Medulla oblongata (tissue), 1 donor: ENCODE measurements at regions not wholly inside any gene's neighbourhood (a gene's known extent, or its start where the extent isn't known, plus 50 kb on each side); places are given as distances from the start of the nearest gene placed in this dataset.

Experiments
- DNase-seq: peaks from one replicate; pipeline ENCODE4 v3.0.0-alpha.2; 2015; ENCODE audit errors: extremely low spot score

GRCh38 chr1:38223391-38223790 lies 176.8 kb upstream of the POU3F1 start:
- no peak for DNase-seq

GRCh38 chr1:38222891-38223290 lies 176.3 kb upstream of the POU3F1 start:
- DNase-seq, result no peak

GRCh38 chr1:38221006-38221649 lies 174.5 kb upstream of the POU3F1 start:
- no peak for DNase-seq

- DNase-seq, result no peak
Measured at GRCh38 chr1:38217316-38217715, 170.7 kb upstream of the POU3F1 start.

DNA sequence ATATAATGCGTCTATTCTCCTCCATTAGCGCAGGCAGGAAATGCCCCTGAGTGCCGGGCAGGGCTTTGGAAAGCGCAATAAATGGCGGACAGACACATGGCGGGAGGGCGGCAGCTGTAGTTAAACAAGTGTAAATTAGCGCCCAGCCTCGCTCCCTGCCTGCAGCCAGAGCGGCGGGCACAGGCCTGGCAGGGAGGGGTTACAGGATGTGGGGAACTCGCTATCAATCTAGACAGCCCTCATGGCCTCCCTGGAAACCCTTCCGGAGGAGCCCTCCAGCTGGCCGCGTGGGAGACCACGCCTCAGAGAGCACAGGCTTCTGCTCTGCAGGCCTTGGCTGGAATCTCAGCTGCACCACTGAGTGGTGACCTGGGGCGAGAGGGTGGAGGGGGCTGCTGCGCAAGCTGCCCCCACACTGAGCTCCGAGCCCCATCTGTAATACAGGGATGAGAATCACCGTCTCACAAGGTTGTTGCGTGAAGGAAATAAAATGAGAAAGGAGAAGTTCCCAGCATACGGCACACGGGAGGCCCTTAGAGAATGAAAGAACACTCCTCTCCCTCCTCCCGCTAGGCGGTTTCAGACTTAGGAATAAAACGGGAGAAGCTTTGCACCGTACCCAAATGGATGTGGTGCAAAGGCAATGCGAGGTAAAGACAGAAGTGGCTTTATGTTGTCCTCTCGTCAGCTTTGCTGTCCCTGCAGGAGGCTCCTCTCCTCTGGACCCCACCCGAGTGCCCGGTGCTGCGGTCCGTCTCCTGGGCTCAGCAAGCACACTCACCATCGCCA lies 167.2 kb upstream of the POU3F1 start:
- DNase-seq, result no peak

DNA sequence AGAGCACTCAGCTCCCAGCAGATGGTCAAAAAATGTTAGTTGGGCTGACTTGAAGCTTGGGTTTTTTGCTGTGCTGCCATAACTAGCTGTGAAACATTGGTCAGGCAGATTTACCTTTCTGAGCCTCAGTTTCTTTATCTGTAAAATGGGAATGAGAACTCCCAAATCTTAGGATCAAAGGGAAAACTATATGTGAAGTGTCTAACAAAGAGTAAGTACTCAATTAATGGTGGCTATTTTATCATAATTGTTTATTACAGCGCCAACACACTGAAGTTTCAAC lies 164.2 kb upstream of the POU3F1 start:
- no peak for DNase-seq

DNA sequence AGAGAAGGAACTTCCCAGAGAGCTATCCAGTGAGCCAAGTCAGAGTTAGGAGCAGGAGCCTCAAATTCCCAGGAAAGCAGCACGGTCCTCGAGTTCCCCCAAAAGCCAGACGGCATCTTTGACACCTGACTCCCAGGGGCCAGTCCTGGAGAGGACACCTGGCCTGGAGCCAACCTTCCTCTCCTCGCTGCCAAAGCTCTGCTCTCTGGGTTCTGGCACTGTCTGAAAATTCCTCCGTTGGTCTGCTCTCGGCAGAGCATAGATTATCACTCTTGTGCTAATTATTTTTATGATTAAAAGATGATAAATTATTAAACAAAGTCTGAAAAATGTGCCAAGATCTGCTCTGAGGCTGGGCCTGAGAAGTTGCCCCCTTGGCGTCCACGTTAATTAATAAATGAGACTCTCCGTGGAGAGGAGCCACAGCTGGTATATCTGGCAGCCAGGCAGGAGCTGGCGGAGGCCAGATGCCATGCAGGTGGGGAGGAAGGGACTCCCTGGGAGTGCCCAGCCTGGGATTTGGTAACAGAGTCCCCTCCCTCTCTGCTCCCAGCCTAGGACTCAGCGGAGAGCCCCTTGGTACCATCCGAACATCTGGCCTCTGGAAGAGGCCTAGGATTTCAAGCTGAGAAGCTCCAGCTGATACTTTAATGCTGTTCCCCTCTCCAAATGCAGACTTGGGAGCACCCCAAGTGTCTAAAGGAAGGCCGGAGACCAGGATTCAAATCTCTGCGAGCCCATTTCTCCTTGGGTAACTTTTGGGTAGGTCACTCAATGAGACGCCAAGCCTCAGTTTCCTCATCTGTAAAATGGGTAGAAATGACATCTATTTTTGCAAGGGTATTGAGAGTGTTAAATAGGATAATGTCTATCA lies 163.7 kb upstream of the POU3F1 start:
- DNase-seq, result no peak

DNA sequence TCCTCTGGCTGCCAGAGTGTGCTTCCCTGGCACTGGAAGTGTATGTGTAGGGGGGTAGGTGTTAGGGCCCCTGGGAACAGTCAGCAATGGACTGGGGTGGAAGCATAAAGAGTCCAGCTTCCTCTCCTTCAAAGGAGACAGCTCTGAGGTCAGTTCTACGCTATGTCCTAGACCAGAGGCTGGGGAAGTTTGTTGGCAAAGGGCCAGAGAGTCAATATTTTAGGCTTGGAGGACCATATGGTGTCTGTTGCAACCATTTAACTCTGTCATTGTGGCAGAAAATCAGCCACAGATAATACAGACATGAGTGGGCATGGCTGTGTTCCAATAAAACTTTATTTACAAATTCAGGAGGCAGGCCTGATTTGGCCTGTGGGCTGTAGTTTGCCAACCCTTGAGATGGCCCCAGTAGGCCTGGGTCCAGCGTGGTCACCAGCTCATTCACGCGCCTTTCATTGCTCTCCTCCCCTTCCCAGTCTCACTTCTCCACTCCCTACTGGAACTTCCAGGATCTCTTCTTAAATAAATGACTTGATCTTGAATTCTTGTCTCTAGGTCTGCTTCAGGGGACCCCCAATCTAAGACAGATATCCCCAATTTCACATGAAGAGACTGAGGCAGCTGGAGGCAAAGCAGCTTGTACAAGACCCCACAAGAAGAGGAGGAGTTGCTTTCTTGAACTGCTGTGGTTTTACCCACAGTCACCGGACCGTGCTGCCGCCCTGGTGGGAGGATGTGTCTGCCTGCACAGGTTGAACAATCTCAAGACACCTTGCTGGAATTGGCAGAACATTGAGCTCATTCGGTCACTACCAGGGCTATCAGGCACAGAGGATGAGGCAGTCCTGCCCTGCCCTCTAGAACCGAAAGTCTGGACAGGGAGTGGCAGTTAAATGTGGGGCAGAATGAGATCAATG lies 162.4 kb upstream of the POU3F1 start:
- DNase-seq, result no peak

DNA sequence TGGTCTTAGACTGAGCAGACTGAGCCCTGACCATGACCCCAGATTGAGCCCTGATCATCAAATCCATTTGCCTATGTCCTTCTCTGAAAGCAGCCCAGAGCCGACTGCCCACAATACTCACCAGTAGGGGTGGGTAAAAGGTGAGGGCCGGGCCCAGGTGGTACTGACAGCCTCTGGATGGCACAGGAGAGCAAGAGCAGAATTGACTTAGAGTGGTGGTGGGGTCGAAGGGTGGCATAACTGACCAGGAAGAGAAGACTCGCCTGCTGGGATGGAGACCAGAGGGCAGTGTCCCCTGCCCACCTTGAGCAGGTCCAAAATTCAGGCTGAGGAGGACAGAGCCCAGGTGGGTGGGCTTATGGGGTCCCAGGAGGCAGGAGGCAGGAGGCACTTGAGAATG lies 161.3 kb upstream of the POU3F1 start:
- no peak for DNase-seq

DNA sequence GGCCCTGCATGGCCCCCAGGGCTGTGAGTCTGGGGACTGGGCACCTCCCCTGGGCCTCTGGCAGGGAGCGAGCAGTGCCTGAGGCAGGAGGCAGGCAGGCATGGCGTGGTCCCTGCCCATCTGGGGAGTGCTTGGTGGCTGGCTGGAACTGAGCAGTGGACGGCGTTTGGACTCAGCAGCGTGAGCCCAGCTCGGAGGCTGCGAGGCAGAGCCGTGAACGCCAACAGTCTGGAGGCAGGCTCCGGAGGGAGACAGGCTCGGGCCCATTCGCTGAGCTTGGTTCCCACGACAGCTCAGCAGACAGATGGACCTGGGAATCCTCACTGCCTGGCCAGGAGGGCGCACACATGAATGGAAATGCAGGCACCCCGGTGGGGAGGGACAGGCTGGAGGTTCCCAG lies 160.7 kb upstream of the POU3F1 start:
- DNase-seq, result no peak

- DNase-seq, result no peak
Measured at GRCh38 chr1:38204698-38205097, 158.1 kb upstream of the POU3F1 start.

DNA sequence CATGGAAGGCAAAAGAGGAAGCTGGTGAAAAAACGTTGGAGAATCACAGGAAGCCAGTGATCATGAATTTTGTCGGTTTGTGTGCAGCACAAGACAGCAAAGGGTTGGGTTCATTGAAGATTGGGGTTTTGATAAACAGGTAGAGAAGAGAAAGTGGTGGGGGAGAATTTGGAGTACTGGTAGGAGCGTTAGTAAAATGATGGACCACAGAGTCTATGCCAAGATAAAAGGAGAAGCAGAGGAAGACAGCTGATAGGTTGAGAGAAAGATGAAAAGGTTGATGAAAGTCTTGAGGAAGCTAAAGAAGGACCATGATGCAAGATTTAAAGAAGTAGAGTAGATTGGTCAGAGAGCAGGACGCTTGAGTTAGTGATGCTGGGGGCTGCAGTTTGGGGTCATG lies 156.8 kb upstream of the POU3F1 start:
- no peak for DNase-seq

GRCh38 chr1:38201431-38201830 lies 154.8 kb upstream of the POU3F1 start:
- DNase-seq, result no peak

DNA sequence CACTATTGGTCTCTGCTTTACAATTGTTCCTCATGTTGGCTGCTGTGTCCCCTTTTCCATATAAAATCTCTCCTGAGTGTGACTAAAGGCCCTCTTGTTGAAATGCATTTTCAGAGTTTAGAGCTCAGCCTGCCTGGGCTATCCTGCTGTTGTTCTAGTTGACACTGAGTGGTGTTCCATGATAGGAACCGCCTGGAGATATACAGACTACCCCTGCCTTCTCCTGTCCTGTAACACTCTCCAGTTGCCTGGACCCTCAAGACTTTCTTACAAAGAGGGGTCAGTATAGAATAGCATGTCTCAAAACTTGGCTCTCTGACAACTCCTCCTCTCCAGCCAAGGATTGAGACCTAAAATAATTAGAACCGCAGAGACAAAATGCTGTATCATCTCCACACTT lies 152.0 kb upstream of the POU3F1 start:
- no peak for DNase-seq

DNA sequence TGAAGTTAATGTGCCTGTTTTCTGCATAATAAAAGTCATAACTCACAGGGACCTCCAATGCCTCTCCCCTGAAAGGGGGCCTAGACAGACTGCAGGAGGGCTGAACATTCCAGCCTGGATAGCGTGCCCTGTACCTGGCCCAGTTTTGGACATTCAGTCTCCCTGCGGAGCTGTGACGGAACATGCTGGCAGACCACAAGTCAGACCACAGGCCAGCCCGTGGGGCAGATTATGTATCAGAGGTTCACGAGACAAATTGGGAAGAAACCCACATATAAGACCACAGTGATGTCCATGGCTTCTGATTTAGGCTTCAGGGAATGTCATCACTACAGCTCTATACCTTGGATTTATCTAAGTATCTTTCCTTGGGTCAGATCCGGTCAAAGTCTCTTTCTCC lies 151.5 kb upstream of the POU3F1 start:
- no peak for DNase-seq

DNA sequence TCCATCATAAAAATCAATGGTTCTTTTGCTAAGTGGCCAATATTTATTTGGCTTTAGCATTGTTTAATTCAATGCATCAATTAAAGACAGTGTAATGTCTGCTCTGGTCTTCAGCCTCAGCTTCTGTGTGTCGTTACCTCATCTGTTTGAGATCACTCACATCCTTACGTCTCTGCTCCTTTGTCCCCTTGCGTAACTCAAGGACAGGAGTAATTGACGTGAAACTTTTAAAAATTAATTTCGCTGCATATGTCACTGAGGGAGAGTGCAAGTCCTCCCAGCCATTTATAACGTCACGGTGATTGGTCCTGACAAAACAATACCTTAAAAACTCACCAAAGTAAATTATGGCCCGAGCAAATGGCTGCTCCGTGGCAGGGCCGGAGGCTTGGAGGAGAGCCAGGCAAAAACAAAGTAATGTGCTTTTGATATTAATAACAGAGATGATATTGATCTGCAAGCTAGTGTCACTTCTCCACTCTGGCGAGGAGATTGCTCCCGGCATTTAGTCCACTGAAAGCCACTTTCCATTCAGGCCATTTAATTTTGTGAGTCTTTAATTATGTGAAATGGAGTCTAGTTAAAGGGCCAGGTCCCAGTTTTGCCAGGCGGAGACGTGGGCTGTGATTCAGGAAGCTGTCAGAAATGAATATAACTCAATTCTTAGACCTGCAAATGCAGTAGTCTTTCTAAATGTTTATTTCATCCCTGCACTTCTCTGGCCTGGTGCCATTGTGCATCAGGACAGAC lies 150.9 kb upstream of the POU3F1 start:
- no peak for DNase-seq

DNA sequence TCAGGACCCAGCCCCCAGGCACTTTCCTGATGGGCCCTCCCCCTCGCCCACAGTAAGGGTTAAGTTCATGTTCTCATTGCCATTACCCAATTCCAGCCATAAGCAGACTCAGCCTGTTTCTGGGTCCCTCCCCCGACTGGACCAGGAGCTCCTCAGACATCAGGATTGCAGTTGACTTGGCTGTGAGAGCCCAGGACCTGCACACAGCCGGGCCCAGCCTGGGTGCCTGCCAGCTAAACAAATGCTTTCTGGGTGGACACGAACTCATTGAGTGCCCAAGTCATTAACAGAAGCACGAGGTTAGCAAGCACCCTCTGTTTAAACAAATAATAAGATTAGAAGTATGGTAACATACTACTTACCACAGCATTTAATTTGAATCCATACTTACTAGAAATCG lies 147.9 kb upstream of the POU3F1 start:
- DNase-seq, result no peak

- no peak for DNase-seq
Measured at GRCh38 chr1:38193040-38193439, 146.4 kb upstream of the POU3F1 start.

GRCh38 chr1:38191461-38191860 lies 144.9 kb upstream of the POU3F1 start:
- no peak for DNase-seq

DNA sequence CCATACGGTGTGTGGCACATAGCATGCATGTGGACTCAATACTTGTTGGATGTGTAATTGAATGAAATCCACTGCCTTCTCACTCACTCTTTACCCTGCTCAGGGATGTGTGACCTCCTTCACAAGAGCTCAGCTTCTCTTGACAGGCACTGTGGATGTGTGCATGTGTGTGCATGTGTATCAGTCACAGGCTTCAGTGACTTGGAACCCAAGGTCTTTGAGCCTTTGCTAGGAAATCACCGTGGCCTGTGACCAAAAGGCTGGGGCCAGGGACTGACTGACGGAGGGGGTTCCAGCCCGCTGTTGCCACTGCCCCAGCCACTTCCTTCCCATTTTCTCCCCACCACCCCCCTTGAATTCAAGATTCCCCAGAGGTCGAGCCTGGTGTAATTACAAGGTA lies 144.4 kb upstream of the POU3F1 start:
- DNase-seq, result no peak

DNA sequence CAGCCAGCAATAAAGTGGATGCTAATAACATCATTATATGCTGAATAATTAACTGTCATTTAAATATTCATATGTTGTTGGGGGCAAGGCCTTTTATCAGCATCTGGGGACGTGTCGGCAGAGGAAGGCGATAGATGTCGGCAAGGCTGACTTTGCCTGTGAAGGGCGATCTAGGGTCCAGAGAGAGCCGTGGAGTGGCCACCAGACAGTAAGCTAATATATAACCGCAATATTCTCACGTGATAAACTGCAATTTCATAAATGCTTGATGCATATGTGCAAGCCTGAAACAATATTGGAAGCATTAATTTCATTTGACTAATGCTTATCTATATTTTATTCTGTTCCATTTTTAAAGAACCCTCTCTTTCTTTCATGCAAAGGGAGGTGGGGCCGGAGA lies 141.0 kb upstream of the POU3F1 start:
- no peak for DNase-seq
